Aorta (tissue), 5 donors: ENCODE measurements at regions not wholly inside any gene's neighbourhood (a gene's known extent, or its start where the extent isn't known, plus 50 kb on each side); places are given as distances from the start of the nearest gene placed in this dataset.
"Not testable (repeated sequence)": the region's sequence is repeated elsewhere in the genome, so short reads cannot be mapped to it uniquely, and the experiment has no call there.

ENCODE experiments used
- ATAC-seq: fragments of 200-7000 bp; cut with Tn5 transposase; one replicate; pipeline ENCODE4 v1.9.1; 2022; ENCODE audit warnings: moderate library complexity; ENCODE audit not compliant: low FRiP score
- DNase-seq, 2 donors: peaks; one replicate each; pipeline ENCODE4 v3.0.0-alpha.2; 2020
- H3K27ac ChIP-seq, 2 donors: one replicate each; pipeline ENCODE4 v1.5.1; 2013; ENCODE audit warnings: low read length in 2 of 2, mild to moderate bottlenecking in 2 of 2, moderate library complexity in 2 of 2, control low read depth in 1 of 2, inconsistent platforms in 1 of 2, low read depth in 1 of 2
- H3K27me3 ChIP-seq, 2 donors: one replicate each; pipeline ENCODE4 v1.6.1; 2013; ENCODE audit warnings: control low read depth in 1 of 2, low read length in 1 of 2, mild to moderate bottlenecking in 1 of 2, moderate library complexity in 1 of 2; ENCODE audit not compliant: insufficient read depth in 2 of 2, control insufficient read depth in 1 of 2
- H3K36me3 ChIP-seq, 2 donors: one replicate each; pipeline ENCODE4 v1.6.1; 2013; ENCODE audit warnings: control low read depth in 1 of 2, low read length in 1 of 2, mild to moderate bottlenecking in 1 of 2; ENCODE audit not compliant: insufficient read depth in 2 of 2, control insufficient read depth in 1 of 2
- H3K4me1 ChIP-seq, 2 donors: one replicate each; pipeline ENCODE4 v1.6.1; 2013; ENCODE audit warnings: low read length in 2 of 2, control low read depth in 1 of 2, mild to moderate bottlenecking in 1 of 2, moderate library complexity in 1 of 2; ENCODE audit not compliant: insufficient read depth in 2 of 2, control insufficient read depth in 1 of 2
- H3K4me3 ChIP-seq, 2 donors: one replicate each; pipeline ENCODE4 v1.5.1; 2013; ENCODE audit warnings: low read length in 2 of 2, control low read depth in 1 of 2, mild to moderate bottlenecking in 1 of 2
- H3K9me3 ChIP-seq: one replicate; pipeline ENCODE4 v1.6.1; 2013; ENCODE audit warnings: mild to moderate bottlenecking, low read length; ENCODE audit not compliant: control insufficient read depth
- WGBS, 2 donors: extraction: QIAGEN DNeasy Blood & Tissue Kit; methylation state at CpG; one replicate each; pipeline ENCODE4 v1.1.7; 2013; 5-methylcytosine and 5-hydroxymethylcytosine counted together
- intact Hi-C, 2 donors: fragments of 100-400 bp; cut with DNase I; formaldehyde crosslinking; loops; one replicate each; pipeline versions ENCODE4 v1.14.2 to v1.15.0; 2022
- donor health status: healthy with polysubstance abuse.
- donor health status: Bipolar disorder and iron deficiency.
- donor health status: DM: no; HTN: no; CAD: no.
- donor health status: DM: no; HTN: no; CAD: no.
- donor health status: DM: yes; HTN: yes; CAD: no.

- no peak for DNase-seq
- Histone ChIP-seq H3K27me3 (no peaks in the 10 kb centered on the region), H3K36me3 (no peaks in the 10 kb centered on the region), H3K4me3 (no peak overlapping the region), H3K4me1 (peaks cover 0 to 2% of the 10 kb centered on the region in 2 donors), H3K9me3 (no peaks in the 10 kb centered on the region), H3K27ac (no peak overlapping the region)
- 76 to 97% methylated on average over 5 of the region's 5 CpGs for WGBS, 2 donors
- intact Hi-C loops = no loop called here
- no peak for ATAC-seq
These were observed 102.0 kb upstream of the CHMP2B start for GRCh38 chr3:87125116-87125515.

- ATAC-seq = no peak
- no peaks in the 10 kb centered on the region for H3K27me3 ChIP-seq
- no peaks in the 10 kb centered on the region for H3K36me3 ChIP-seq
- no peak for DNase-seq
- peaks cover 0 to 2% of the 10 kb centered on the region in 2 donors for H3K4me1 ChIP-seq
- no peaks in the 10 kb centered on the region for H3K9me3 ChIP-seq
- no peak overlapping the region for H3K27ac ChIP-seq
- no peak overlapping the region for H3K4me3 ChIP-seq
- intact Hi-C loops = no loop called here
These were observed 104.3 kb upstream of the CHMP2B start for GRCh38 chr3:87122766-87123165.

- DNase-seq = no peak
- ATAC-seq = no peak
- no peaks in the 10 kb centered on the region for H3K9me3 ChIP-seq
- no peaks in the 10 kb centered on the region for H3K36me3 ChIP-seq
- WGBS, 2 donors = 64 to 69% methylated on average over 2 of the region's 2 CpGs
- no peak overlapping the region for H3K4me3 ChIP-seq
- peaks cover 0 to 2% of the 10 kb centered on the region in 2 donors for H3K4me1 ChIP-seq
- intact Hi-C loops = no loop called here
- no peak overlapping the region for H3K27ac ChIP-seq
- no peaks in the 10 kb centered on the region for H3K27me3 ChIP-seq
These were observed 105.3 kb upstream of the CHMP2B start for GRCh38 chr3:87121856-87122255.

- Histone ChIP-seq H3K36me3 (no peaks in the 10 kb centered on the region), H3K27ac (no peak overlapping the region), H3K4me1 (peaks cover 0 to 2% of the 10 kb centered on the region in 2 donors), H3K4me3 (no peak overlapping the region), H3K9me3 (no peaks in the 10 kb centered on the region), H3K27me3 (no peaks in the 10 kb centered on the region)
- ATAC-seq = no peak
- no peak for DNase-seq
- intact Hi-C loops = no loop called here
- WGBS, 2 donors = 73 to 83% methylated on average over 2 of the region's 2 CpGs
These were observed 106.2 kb upstream of the CHMP2B start for GRCh38 chr3:87120881-87121280.

GRCh38 chr3:87120236-87120635, 106.9 kb upstream of the CHMP2B start:
- Histone ChIP-seq H3K9me3 (no peaks in the 10 kb centered on the region), H3K27ac (no peak overlapping the region), H3K4me3 (no peak overlapping the region), H3K36me3 (no peaks in the 10 kb centered on the region), H3K4me1 (peaks cover 0 to 2% of the 10 kb centered on the region in 2 donors), H3K27me3 (no peaks in the 10 kb centered on the region)
- ATAC-seq (no peak), DNase-seq (no peak)
- intact Hi-C loops = no loop called here
- 77 to 82% methylated on average over 1 of the region's 1 CpG for WGBS, 2 donors

- ATAC-seq = no peak
- WGBS, 2 donors = 86 to 93% methylated on average over 1 of the region's 1 CpG
- Histone ChIP-seq H3K27me3 (no peaks in the 10 kb centered on the region), H3K36me3 (no peaks in the 10 kb centered on the region), H3K27ac (no peak overlapping the region), H3K9me3 (no peaks in the 10 kb centered on the region), H3K4me1 (no peaks in the 10 kb centered on the region), H3K4me3 (no peak overlapping the region)
- no peak for DNase-seq
- intact Hi-C loops = no loop called here
These were observed 117.6 kb upstream of the CHMP2B start for GRCh38 chr3:87109465-87109864.

- no peaks in the 10 kb centered on the region for H3K36me3 ChIP-seq
- H3K27ac ChIP-seq = no peak overlapping the region
- no peaks in the 10 kb centered on the region for H3K4me1 ChIP-seq
- intact Hi-C loops = no loop called here
- 80 to 84% methylated on average over 6 of the region's 6 CpGs for WGBS, 2 donors
- H3K27me3 ChIP-seq = no peaks in the 10 kb centered on the region
- H3K9me3 ChIP-seq = no peaks in the 10 kb centered on the region
- DNase-seq (no peak), ATAC-seq (no peak)
- H3K4me3 ChIP-seq = no peak overlapping the region
These were observed 111.1 kb upstream of the VGLL3 start for GRCh38 chr3:87101861-87102625.

GRCh38 chr3:87097733-87098132, 106.8 kb upstream of the VGLL3 start:
- H3K4me3 ChIP-seq, H3K36me3 ChIP-seq, H3K9me3 ChIP-seq, H3K27ac ChIP-seq, ATAC-seq, intact Hi-C loops, H3K4me1 ChIP-seq, H3K27me3 ChIP-seq: not testable (repeated sequence)
- WGBS, 2 donors = 96% methylated on average over 9 of the region's 9 CpGs
- DNase-seq = peak in 1 of 2 donors; percentile 56

- Histone ChIP-seq H3K9me3 (no peaks in the 10 kb centered on the region), H3K4me1 (peaks cover 0 to 2% of the 10 kb centered on the region in 2 donors), H3K27ac (no peak overlapping the region), H3K4me3 (peak overlapping the region in 1 of 2 donors; percentile 26), H3K36me3 (no peaks in the 10 kb centered on the region), H3K27me3 (no peaks in the 10 kb centered on the region)
- DNase-seq (no peak), ATAC-seq (no peak)
- intact Hi-C loops = no loop called here
These were observed 99.7 kb upstream of the VGLL3 start for GRCh38 chr3:87090631-87091030.
